ENCODE measurements at regions not wholly inside any gene's neighbourhood (a gene's known extent, or its start where the extent isn't known, plus 50 kb on each side); places are given as distances from the start of the nearest gene placed in this dataset.

- no peak overlapping the region for H3K4ac ChIP-seq (ENCODE audit: low read depth, low read length)
- H4K8ac ChIP-seq (replicated peaks; ENCODE audit: insufficient read length, low read depth, low read length): no peak overlapping the region
- H3K4me1 ChIP-seq (ENCODE audit: insufficient read depth, low read length): no peaks in the 10 kb centered on the region
- H3K18ac ChIP-seq (ENCODE audit: insufficient read length, low read depth, low read length): no peak overlapping the region
- no peak overlapping the region for H3K14ac ChIP-seq (ENCODE audit: insufficient read depth, low read length)
- no peak overlapping the region for H3K9ac ChIP-seq (ENCODE audit: extremely low read depth, insufficient read length, low read length)
- H3K27ac Mint-ChIP-seq: no peak overlapping the region
- peaks cover 35 to 44% of the 10 kb centered on the region in 2 experiments for H3K9me3 Mint-ChIP-seq
- H4K5ac ChIP-seq (ENCODE audit: insufficient read length, low read depth, low read length): no peak overlapping the region
- H2BK20ac ChIP-seq (ENCODE audit: low read depth, low read length, poor library complexity, severe bottlenecking): no peak overlapping the region
- H3K23me2 ChIP-seq (ENCODE audit: insufficient read length, low read depth, low read length, poor library complexity, severe bottlenecking): no peaks in the 10 kb centered on the region
- H3K79me1 ChIP-seq (ENCODE audit: insufficient read depth, low read depth, low read length, poor library complexity, severe bottlenecking): no peaks in the 10 kb centered on the region
- no peak overlapping the region for H3K27ac ChIP-seq (ENCODE audit: insufficient read length, low read depth, low read length)
- peaks cover 0 to 20% (median 6%) of the 10 kb centered on the region in 3 experiments; a peak in 6 of 7 replicates for H3K36me3 Mint-ChIP-seq (ENCODE audit: insufficient read depth in 1 of 3, low read depth in 3 of 3)
- H2BK12ac ChIP-seq (ENCODE audit: insufficient read length, low read depth, low read length): no peak overlapping the region
- no peak overlapping the region for H3K4me2 ChIP-seq (ENCODE audit: insufficient read depth, insufficient read length, low read length)
- no CpG with 5 or more reads among the region's 11 CpGs for WGBS (ENCODE audit: extremely low coverage, insufficient read length, low lambda C conversion rate)
- no peak overlapping the region for H2BK15ac ChIP-seq (ENCODE audit: low read depth, low read length)
- H3K23ac ChIP-seq (ENCODE audit: insufficient read length, low read depth, low read length): no peak overlapping the region
- no peaks in the 10 kb centered on the region; the same call in 1 of the 2 replicates for H3K27me3 Mint-ChIP-seq (ENCODE audit: low read depth)
- no peak for TF ChIP-seq CTCF (conservative IDR thresholded peaks at IDR 0.05)
- no peak for DNase-seq
- no peaks in the 10 kb centered on the region for H3K9me3 ChIP-seq (ENCODE audit: control insufficient read depth, low read depth, low read length)
- no peak overlapping the region for H2BK5ac ChIP-seq (ENCODE audit: insufficient read length, low read length)
- no peak overlapping the region for H2BK120ac ChIP-seq (ENCODE audit: low read depth, low read length, poor library complexity, severe bottlenecking)
- no peaks in the 10 kb centered on the region for H3K4me1 Mint-ChIP-seq
- no peak overlapping the region for H4K91ac ChIP-seq (ENCODE audit: insufficient read length, low read depth, low read length)
- H3T11ph ChIP-seq (ENCODE audit: low read length): no peak overlapping the region
- H3K27me3 ChIP-seq (ENCODE audit: insufficient read depth, low read length): no peaks in the 10 kb centered on the region
- no peak overlapping the region for H2AFZ ChIP-seq (ENCODE audit: low read length)
- H3K56ac ChIP-seq (ENCODE audit: insufficient read length, low read depth, low read length): no peak overlapping the region
- no peak overlapping the region for H3K4me3 Mint-ChIP-seq
- no peaks in the 10 kb centered on the region for H4K20me1 ChIP-seq (ENCODE audit: control insufficient read depth, insufficient read depth, insufficient read length)
- H3K79me2 ChIP-seq (ENCODE audit: insufficient read depth, low read length): no peaks in the 10 kb centered on the region
- H2AK5ac ChIP-seq (ENCODE audit: insufficient read length, low read length): no peak overlapping the region
Measured at GRCh38 chr4:13766761-13767540, 139.4 kb upstream of the BOD1L1 start.

Data from H9 (cell line).